ENCODE measurements at regions not wholly inside any gene's neighbourhood (a gene's known extent, or its start where the extent isn't known, plus 50 kb on each side); places are given as distances from the start of the nearest gene placed in this dataset.

GRCh38 chr2:172333235-172333977 lies 94.0 kb upstream of the ITGA6 start:
- DNase-seq, result no peak

- no peak for DNase-seq
Measured at GRCh38 chr2:172333978-172334330, 93.4 kb upstream of the ITGA6 start.

- DNase-seq, result no peak
Measured at GRCh38 chr2:172334988-172335387, 92.4 kb upstream of the ITGA6 start.

GRCh38 chr2:172335736-172336135 lies 91.7 kb upstream of the ITGA6 start:
- DNase-seq, result no peak

GRCh38 chr2:172336681-172337080 lies 90.7 kb upstream of the ITGA6 start:
- DNase-seq, result no peak

- DNase-seq, result peak; percentile 12 to 30
Measured at GRCh38 chr2:172339371-172340010, 87.9 kb upstream of the ITGA6 start.

- peak; percentile 17 to 19 for DNase-seq
Measured at GRCh38 chr2:172340394-172340793, 87.0 kb upstream of the ITGA6 start.

GRCh38 chr2:172342078-172342477 lies 85.3 kb upstream of the ITGA6 start:
- DNase-seq, result no peak

- no peak for DNase-seq
Measured at GRCh38 chr2:172342611-172343010, 84.8 kb upstream of the ITGA6 start.

- no peak for DNase-seq
Measured at GRCh38 chr2:172344159-172344558, 83.2 kb upstream of the ITGA6 start.

GRCh38 chr2:172345956-172346555 lies 81.3 kb upstream of the ITGA6 start:
- no peak for DNase-seq

GRCh38 chr2:172348555-172349288 lies 78.7 kb upstream of the ITGA6 start:
- no peak for DNase-seq

- peak; percentile 22 to 58 for DNase-seq
Measured at GRCh38 chr2:172350839-172351479, 76.4 kb upstream of the ITGA6 start.

GRCh38 chr2:172351586-172351985 lies 75.8 kb upstream of the ITGA6 start:
- DNase-seq, result no peak

GRCh38 chr2:172354347-172354746 lies 73.0 kb upstream of the ITGA6 start:
- no peak for DNase-seq

- DNase-seq, result no peak
Measured at GRCh38 chr2:172357442-172357841, 69.9 kb upstream of the ITGA6 start.

- no peak for DNase-seq
Measured at GRCh38 chr2:172358691-172359556, 68.5 kb upstream of the ITGA6 start.

- no peak for DNase-seq
Measured at GRCh38 chr2:172361360-172361759, 66.0 kb upstream of the ITGA6 start.

GRCh38 chr2:172361840-172362239 lies 65.5 kb upstream of the ITGA6 start:
- no peak for DNase-seq

GRCh38 chr2:172364261-172364660 lies 63.1 kb upstream of the ITGA6 start:
- no peak for DNase-seq

- DNase-seq, result no peak
Measured at GRCh38 chr2:172366596-172367150, 60.7 kb upstream of the ITGA6 start.

Data from inflammatory macrophage (primary cell).